Renal cortex interstitium (tissue), 11 donors: ENCODE measurements at regions not wholly inside any gene's neighbourhood (a gene's known extent, or its start where the extent isn't known, plus 50 kb on each side); places are given as distances from the start of the nearest gene placed in this dataset.

Source experiments
- DNase-seq, 11 donors: peaks; one replicate each; pipeline ENCODE4 v3.0.0-alpha.2; 2013; ENCODE audit warnings: low read depth in 9 of 11, low spot score in 4 of 11; ENCODE audit errors: extremely low read depth in 1 of 11

DNA sequence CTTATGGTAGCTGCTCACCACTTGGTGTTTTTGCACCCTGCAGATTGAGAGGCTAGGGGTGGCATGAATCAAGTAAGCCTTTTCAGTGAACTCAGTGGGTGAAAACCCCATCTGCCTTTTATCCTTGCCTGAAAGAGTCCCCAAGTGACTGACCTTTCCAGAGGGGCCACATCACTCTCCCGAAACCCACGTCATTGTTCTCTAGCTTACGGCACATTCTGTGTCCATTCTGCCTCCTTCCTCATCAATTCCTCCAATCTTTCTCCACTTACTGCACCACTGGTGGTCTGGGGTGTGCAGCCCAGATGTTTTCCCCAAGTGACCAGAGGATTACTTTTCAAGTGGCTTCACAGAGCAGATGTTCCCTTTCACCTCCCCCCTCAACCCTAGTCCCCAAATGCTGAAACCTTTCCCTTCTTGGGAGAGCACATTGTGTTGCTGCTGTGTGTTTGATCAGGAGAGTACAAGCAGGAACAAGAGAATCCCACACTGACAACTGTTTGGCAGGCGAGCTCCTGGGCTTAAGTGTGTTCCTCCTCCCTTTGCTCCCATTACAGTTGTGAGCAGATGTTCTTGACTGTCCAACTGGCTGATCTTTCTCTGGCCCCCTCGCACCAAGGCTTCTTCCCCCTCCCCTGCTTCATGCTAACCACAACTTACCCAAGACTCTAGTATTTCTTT, 138.0 kb upstream of the IGF1 start:
- no peak for DNase-seq

DNA sequence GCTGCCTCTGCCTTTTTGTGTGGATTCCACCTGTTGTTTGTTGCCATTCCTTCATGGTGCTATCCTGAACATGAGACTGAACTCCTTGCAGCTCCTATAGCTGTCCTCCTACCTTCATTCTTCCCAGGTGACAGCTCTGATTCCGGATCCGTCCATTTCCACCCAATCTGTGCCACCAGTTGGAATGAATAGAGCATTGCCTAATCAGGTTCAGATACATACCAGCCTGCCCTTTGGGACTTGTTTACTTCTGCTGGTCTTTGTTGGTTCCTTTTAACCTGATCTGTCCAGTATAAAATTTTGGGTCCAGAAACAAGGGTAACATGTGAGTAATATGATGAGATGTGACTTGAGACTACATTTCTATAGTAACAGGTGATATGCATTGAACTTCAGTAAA, 136.3 kb upstream of the IGF1 start:
- DNase-seq, result no peak

DNA sequence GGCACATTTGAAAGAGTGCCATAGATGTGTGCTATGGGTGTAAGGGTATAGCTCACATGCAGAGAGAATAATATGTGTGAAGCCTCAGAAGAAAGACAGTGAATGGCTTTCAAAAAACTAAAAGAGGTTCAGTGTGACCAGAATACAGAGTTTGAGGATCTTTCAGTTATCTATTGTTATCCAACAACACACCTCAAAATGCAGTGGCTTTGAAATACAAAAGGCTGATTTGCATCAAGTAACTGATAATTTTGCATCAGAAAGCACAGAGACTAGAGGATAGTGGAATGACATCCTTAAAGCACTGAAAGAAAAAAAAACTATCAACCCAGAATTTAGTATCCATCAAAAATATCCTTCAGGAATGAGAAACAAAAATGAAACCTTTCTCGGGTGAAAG, 131.6 kb upstream of the IGF1 start:
- no peak for DNase-seq

DNA sequence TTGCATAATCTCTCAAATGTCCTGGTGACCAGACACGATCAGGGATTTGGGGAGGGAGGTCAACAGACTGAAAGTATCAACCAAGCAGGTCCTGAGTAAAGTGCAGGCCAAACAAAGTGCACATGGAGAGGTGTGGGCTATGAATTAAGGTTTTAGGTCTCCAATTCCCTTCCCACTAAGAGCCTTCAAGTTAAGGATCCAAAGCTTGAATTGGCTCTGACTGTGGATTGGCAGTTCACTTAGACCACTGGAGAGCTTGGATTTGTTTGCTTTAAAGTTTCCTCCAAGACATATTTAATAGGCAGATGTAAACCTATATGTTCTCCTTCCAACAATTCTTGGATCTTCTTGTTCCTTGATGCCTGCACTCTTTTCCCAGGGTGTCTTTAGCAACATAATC, 129.6 kb upstream of the IGF1 start:
- no peak for DNase-seq

- DNase-seq, result no peak
These were observed 122.7 kb upstream of the IGF1 start for GRCh38 chr12:102603021-102603420.

DNA sequence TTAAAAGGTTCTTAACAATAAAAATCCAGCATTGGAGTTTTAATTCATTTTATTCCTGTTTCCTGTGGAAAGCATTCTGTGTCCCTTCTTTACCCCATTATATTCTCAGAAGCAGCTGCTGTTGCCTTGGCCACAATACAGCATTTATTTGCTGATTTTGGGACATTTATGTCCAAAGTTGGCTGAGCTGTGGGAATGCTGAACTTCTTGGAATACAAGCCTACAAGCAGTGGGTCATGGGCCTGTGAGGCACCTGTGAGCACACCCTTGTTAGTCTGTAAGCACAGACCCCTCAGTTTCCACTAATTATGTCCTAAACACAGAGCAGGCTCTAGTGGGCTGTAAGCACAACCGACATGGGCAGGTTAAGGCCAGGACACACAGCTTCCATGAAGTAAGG, 122.2 kb upstream of the IGF1 start:
- peak in 6 of 11 donors; percentile 8 to 29 (median 11) for DNase-seq

DNA sequence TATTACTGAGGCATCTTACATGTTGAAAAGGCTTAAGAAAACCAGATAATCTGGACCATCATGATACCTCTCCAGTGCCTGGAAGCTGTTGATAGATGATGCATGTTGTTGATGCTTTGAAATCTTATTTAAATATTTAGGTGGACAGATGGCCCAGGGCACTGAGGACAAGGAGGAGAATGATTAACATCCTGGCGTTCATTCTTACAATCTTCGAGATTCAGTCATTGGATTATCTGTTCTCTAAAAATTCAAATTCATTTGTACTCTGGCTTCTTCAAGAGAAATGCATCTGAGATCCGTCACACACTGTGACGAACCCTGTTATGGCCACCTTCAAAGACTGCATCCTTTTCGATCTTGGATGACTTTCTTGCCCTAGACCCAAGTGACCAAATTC, 121.3 kb upstream of the IGF1 start:
- DNase-seq, result no peak

GRCh38 chr12:102596687-102597086, 116.3 kb upstream of the IGF1 start:
- DNase-seq, result no peak

DNA sequence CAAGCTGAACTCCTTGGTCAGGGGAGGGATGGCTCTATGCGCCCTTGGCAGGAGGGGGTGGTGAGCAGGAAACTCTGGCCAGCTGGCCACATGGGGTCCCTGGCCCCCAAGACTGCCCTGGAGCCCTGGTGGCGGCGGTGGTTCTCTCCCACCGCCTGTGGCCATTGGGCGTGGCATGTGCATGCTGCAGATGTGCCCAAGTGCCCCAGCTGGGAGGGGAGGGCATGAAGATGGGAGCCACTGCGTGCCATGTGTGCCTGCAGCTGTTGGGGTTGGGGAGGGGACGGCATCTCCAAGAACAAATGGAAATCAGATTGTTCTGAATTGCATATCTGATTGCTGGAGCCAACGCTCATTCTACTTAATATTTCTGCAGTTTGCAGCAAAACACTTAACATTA, 115.7 kb upstream of the IGF1 start:
- no peak for DNase-seq

DNA sequence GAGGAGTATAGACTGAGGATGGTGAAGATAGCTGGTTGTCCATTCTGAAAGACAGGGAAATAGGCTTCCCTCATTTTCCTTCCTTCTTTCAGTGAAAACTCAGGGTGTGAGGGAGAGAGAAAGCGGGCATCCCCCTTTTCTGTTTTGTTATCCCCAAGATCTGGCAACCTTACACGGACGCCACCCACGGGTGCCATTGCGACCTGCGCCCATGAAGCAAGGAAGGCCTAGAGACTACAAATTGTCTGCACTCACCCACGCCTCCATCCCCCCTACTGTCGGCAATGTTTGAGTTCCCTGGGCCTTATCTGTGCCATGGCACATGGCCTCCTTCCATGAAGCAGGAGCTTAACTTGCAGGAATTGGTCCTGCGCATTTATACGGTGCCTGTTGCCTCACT, 115.0 kb upstream of the IGF1 start:
- DNase-seq, result no peak

DNA sequence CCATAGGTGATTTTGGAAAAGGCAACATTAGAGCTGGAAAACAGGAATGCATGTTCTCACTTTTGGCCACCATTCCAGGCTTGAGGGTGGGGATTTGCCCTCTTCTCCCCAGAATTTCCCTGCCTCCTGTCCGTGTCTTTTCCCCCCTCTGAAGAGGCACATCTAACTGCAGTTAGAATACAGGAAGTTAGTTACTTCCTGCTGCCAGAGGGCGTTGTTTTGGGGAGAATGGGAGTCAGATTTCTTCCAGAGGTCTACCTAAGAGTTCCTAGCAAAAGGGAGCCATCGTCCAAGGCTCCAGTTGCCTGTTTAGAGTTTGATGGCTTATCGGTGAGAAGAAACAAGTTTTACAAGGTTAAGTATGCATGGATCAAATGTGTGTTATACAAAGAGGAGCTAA, 112.8 kb upstream of the IGF1 start:
- no peak for DNase-seq

- DNase-seq, result no peak
These were observed 111.8 kb upstream of the IGF1 start for GRCh38 chr12:102592134-102592533.

GRCh38 chr12:102573237-102573636, 92.9 kb upstream of the IGF1 start:
- DNase-seq, result no peak

DNA sequence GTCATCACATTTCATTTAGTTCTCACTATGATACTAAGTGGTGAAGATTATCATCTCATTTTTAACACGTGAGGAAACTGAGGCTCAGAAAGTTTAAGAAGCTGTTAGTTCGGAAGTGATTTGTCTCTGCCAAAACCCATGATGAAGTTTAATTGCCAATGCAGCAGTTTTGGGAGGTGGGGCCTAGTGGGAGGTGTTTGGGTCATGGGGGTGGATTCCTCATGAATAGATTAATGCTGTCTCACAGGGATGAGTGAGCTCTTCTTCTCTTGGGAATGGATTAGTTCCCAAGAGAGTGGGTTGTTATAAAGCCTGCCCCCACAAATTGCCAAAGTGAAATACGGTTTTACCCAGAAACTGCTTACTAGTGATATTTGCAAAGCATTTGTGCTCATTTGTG, 91.5 kb upstream of the IGF1 start:
- DNase-seq, result no peak

GRCh38 chr12:102570256-102570655, 89.9 kb upstream of the IGF1 start:
- no peak for DNase-seq

DNA sequence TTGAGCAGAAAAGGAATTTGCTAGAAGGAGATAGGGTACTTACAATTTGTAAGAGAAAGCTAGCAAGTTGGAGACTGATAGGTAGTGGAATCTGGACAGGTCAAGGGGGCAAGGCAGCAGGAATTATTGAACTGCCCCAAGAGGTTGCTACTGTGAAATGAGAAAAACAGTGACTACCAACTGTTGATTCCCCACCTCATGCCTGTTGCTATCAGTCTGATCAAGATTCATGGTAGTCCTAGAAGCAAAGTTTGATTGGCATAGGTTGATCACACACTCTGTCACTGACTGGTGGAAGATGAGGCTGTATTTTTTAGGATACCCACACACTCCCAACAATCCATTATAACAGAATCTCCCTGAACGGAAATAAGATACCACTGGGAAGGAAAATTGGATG, 89.4 kb upstream of the IGF1 start:
- DNase-seq, result no peak

- DNase-seq, result peak in 10 of 11 donors; percentile 13 to 58 (median 43)
These were observed 87.9 kb upstream of the IGF1 start for GRCh38 chr12:102568276-102568675.

DNA sequence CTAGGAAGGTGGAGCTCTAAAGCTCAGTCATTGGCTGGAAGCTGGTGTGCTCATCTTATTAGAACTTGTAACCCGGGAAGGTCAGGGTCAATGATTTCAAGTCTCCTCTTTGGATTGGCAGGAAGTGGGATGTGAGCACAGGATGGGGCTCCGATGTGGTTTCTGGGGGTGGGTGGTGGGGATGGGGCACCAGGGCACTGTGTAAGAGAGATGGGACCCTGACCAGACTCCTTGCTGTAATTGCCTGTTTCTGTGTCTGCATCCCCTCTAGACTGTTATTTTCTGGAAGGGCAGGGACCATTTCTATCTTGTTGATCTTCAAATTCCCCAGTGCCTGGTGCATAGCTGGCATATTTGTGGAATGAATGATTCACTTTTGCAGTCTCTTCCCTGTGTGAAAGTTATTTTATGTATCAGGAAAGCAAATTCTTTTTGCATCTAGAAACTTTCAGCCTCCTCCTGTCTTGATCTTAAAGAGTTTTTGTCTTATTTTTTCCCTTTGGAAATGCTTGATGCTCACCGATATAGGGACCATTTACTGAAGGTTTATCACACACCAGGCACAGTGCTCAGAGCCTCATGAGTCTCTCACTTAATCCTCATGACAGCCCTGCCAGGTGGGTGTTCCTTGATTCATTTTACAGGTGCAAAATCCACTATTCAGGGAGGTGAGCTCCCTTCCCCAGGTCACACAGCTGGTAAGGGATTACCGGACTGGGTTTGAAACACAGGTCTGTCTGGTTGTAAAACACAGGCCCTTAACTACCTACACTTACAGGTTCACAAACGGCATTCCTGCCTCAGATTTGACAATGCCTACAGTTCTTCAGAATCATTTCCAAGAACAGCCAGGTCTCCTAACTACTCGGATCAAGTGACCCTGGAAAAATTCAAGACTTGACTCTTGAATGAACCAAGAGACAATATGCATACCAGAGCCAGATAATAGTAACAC, 86.9 kb upstream of the IGF1 start:
- no peak for DNase-seq

GRCh38 chr12:102565555-102565954, 85.2 kb upstream of the IGF1 start:
- no peak for DNase-seq

- DNase-seq, result no peak
These were observed 83.7 kb upstream of the IGF1 start for GRCh38 chr12:102564026-102564425.
